ENCODE measurements at regions not wholly inside any gene's neighbourhood (a gene's known extent, or its start where the extent isn't known, plus 50 kb on each side); places are given as distances from the start of the nearest gene placed in this dataset.

DNA sequence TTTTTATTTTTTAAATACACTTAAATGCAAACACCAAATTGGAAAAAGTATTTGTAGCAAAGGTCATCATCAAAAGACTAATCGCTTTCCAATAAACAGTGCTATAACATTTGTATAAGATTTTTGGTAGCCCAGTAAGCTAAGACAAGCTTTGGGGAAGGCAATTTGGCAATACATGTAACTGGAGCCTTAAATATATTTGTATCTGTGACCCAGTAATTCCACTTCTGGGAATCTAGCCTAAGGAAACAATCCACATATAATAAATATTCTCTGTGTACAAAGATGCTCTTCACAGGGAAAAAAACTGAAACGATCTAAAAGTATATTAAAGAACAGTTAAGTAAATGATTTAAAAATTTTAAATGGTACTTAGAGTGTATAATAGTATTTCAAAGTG lies 65.5 kb upstream of the TJP1 start:
- ATAC-seq (ENCODE audit: low read depth) = no peak
- DNase-seq (ENCODE audit: low spot score) = no peak
- H3K4me3 ChIP-seq (ENCODE audit: severe bottlenecking) = no peak overlapping the region
- no peak overlapping the region for H3K27ac ChIP-seq (ENCODE audit: poor library complexity, severe bottlenecking)
- no peaks in the 10 kb centered on the region for H3K4me1 ChIP-seq (ENCODE audit: insufficient read depth, poor library complexity, severe bottlenecking)
- H3K9me3 ChIP-seq (ENCODE audit: severe bottlenecking) = no peaks in the 10 kb centered on the region
- no peaks in the 10 kb centered on the region for H3K36me3 ChIP-seq (ENCODE audit: low read depth)
- no peaks in the 10 kb centered on the region for H3K27me3 ChIP-seq (ENCODE audit: insufficient read depth, poor library complexity, severe bottlenecking)
- TF ChIP-seq, protein P1, sequence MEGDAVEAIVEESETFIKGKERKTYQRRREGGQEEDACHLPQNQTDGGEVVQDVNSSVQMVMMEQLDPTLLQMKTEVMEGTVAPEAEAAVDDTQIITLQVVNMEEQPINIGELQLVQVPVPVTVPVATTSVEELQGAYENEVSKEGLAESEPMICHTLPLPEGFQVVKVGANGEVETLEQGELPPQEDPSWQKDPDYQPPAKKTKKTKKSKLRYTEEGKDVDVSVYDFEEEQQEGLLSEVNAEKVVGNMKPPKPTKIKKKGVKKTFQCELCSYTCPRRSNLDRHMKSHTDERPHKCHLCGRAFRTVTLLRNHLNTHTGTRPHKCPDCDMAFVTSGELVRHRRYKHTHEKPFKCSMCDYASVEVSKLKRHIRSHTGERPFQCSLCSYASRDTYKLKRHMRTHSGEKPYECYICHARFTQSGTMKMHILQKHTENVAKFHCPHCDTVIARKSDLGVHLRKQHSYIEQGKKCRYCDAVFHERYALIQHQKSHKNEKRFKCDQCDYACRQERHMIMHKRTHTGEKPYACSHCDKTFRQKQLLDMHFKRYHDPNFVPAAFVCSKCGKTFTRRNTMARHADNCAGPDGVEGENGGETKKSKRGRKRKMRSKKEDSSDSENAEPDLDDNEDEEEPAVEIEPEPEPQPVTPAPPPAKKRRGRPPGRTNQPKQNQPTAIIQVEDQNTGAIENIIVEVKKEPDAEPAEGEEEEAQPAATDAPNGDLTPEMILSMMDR (IDR thresholded peaks at IDR 0.05; ENCODE audit: poor library complexity, severe bottlenecking) = no peak

DNA sequence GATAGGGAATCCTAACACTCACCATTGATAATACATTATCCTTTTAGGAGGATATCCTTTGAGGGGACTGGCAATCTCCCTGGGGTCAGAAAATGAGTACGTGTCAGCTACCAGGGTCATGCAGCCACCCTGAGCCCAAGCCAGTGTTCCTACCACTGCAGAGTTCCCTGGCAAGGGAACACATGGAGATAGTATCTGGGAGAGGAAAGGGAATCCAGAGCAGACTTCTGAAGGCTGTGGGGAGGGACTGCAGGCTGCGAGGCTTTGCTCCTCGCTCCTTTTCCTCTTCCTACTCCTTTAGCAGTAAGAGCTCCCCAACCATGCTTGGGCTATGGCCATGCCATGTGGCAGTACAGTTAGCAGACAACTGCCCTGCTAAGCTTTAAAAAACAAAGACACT lies 62.9 kb upstream of the TJP1 start:
- Histone ChIP-seq H3K27ac (ENCODE audit: poor library complexity, severe bottlenecking) (no peak overlapping the region), H3K9me3 (ENCODE audit: severe bottlenecking) (no peaks in the 10 kb centered on the region), H3K4me3 (ENCODE audit: severe bottlenecking) (no peak overlapping the region), H3K36me3 (ENCODE audit: low read depth) (no peaks in the 10 kb centered on the region), H3K27me3 (ENCODE audit: insufficient read depth, poor library complexity, severe bottlenecking) (no peaks in the 10 kb centered on the region), H3K4me1 (ENCODE audit: insufficient read depth, poor library complexity, severe bottlenecking) (no peaks in the 10 kb centered on the region)
- ATAC-seq (ENCODE audit: low read depth) (no peak), DNase-seq (ENCODE audit: low spot score) (no peak)
- TF ChIP-seq, protein P1 (IDR thresholded peaks at IDR 0.05; ENCODE audit: poor library complexity, severe bottlenecking) = no peak

DNA sequence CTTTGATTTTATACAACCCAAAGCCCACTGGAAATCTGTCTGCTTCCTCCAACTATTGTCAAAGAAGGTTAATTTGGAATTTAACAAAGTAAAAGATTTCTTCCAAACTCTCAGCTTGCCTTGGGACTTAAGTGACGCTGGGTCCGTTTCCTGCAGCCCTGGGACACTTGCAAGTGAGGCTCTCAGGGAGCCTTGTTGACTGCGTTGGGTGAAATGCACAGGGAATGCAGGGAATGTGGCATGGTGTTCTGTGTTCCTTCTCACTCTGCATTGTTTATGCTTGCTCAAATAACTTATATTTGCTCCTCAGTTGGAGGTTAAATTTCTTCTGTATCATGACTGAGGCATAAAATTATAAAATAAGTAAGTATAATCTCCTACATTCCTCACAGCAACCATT lies 60.9 kb upstream of the TJP1 start:
- no peak for ATAC-seq (ENCODE audit: low read depth)
- TF ChIP-seq, protein P1 (IDR thresholded peaks at IDR 0.05; ENCODE audit: poor library complexity, severe bottlenecking) = no peak

DNA sequence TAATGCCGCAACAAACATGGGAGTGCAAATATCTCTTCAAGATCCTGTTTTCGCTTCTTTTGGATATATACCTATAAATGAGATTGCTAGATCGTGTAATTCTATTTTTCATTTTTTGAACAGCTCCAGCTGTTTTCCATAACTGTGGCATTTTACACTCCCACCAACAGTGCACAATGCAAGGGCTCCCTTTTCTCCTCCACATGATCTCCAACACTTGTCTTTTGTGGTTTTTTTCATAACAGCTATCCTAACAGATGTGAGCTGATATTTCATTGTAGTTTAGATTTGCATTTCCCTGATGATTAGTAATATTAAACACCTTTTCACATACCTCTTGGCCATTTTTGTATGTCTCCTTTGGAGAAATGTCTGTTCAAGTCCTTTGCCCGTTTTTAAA lies 58.6 kb upstream of the TJP1 start:
- Histone ChIP-seq H3K9me3 (ENCODE audit: severe bottlenecking) (no peaks in the 10 kb centered on the region), H3K27ac (ENCODE audit: poor library complexity, severe bottlenecking) (no peak overlapping the region), H3K27me3 (ENCODE audit: insufficient read depth, poor library complexity, severe bottlenecking) (no peaks in the 10 kb centered on the region), H3K4me1 (ENCODE audit: insufficient read depth, poor library complexity, severe bottlenecking) (no peaks in the 10 kb centered on the region), H3K4me3 (ENCODE audit: severe bottlenecking) (no peak overlapping the region), H3K36me3 (ENCODE audit: low read depth) (no peaks in the 10 kb centered on the region)
- TF ChIP-seq, protein P1 (IDR thresholded peaks at IDR 0.05; ENCODE audit: poor library complexity, severe bottlenecking) = no peak
- no peak for DNase-seq (ENCODE audit: low spot score)
- no peak for ATAC-seq (ENCODE audit: low read depth)

More for the DNA sequence above, 60.9 kb upstream of the TJP1 start:
- no peak overlapping the region for H3K27ac ChIP-seq (ENCODE audit: poor library complexity, severe bottlenecking)
- no peak for DNase-seq (ENCODE audit: low spot score)
- H3K36me3 ChIP-seq (ENCODE audit: low read depth) = no peaks in the 10 kb centered on the region
- no peaks in the 10 kb centered on the region for H3K4me1 ChIP-seq (ENCODE audit: insufficient read depth, poor library complexity, severe bottlenecking)
- no peaks in the 10 kb centered on the region for H3K9me3 ChIP-seq (ENCODE audit: severe bottlenecking)
- no peaks in the 10 kb centered on the region for H3K27me3 ChIP-seq (ENCODE audit: insufficient read depth, poor library complexity, severe bottlenecking)
- no peak overlapping the region for H3K4me3 ChIP-seq (ENCODE audit: severe bottlenecking)

DNA sequence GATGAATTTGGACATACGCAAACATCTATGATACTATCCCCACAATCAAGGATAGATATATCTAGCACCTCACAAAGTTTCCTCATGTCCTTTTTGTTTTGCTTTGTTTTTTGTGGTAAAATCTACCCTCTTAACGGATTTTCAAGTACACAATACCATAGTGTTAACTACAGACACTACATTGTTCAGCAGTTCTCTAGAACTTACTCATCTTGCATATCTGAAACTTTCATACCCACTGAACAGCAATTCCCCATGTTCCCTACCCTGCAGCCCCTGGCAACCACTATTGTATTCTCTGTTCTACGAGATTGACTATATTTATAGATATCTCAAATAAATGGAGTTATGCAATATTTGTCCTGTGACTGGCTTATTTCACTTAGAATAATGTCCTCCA lies 58.1 kb upstream of the TJP1 start:
- no peaks in the 10 kb centered on the region for H3K9me3 ChIP-seq (ENCODE audit: severe bottlenecking)
- TF ChIP-seq, protein P1 (IDR thresholded peaks at IDR 0.05; ENCODE audit: poor library complexity, severe bottlenecking) = no peak
- no peaks in the 10 kb centered on the region for H3K27me3 ChIP-seq (ENCODE audit: insufficient read depth, poor library complexity, severe bottlenecking)
- no peak overlapping the region for H3K4me3 ChIP-seq (ENCODE audit: severe bottlenecking)
- DNase-seq (ENCODE audit: low spot score) (no peak), ATAC-seq (ENCODE audit: low read depth) (no peak)
- H3K27ac ChIP-seq (ENCODE audit: poor library complexity, severe bottlenecking) = no peak overlapping the region
- no peaks in the 10 kb centered on the region for H3K36me3 ChIP-seq (ENCODE audit: low read depth)
- H3K4me1 ChIP-seq (ENCODE audit: insufficient read depth, poor library complexity, severe bottlenecking) = no peaks in the 10 kb centered on the region

All from RWPE2 (cell line).